HG03196 (cell line): ENCODE measurements at regions not wholly inside any gene's neighbourhood (a gene's known extent, or its start where the extent isn't known, plus 50 kb on each side); places are given as distances from the start of the nearest gene placed in this dataset.

Source experiments
- ATAC-seq: cut with Tn5 transposase; IDR thresholded peaks from one replicate; pipeline ENCODE4 v1.9.1; 2021; ENCODE audit not compliant: unreplicated experiment

DNA sequence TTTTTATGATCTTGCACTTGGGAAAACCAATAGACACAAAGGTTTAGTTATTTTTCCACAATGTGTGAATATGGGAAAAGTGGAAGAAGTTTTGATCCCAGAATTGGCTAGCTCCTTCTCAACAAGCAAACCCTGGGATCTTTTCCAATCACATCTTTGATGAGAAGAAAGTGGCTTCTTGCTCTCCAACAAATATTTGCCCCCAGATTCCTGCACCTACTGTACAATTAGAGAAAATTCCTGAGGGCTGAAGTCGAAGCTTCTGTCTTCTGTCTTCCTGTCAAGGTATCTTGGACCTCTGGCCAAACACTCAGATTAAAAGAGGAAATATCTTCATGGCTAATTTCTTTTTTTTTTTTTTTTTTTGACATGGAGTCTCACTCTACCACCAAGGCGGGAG lies 113.1 kb upstream of the SLC45A1 start:
- no peak for ATAC-seq

DNA sequence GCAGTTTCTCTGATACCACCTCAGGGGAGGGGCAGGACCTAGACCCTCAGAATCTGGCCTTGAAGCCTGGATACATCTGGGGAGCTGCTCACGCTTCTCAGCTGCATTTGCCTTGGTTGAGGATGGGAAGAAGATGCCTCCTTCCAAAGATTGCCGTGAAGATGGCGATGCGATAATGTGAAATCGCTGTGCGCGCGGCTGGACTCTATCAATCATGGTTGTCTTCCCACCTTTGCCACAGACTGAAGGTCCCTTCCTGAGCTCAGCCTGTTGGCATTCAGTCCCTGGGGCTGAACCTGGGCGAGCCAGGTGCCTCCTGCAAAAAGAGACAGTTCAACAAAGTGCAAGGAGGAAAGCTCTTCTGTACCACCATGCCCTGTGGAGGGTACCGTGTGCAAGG lies 114.4 kb upstream of the SLC45A1 start:
- ATAC-seq: no peak

DNA sequence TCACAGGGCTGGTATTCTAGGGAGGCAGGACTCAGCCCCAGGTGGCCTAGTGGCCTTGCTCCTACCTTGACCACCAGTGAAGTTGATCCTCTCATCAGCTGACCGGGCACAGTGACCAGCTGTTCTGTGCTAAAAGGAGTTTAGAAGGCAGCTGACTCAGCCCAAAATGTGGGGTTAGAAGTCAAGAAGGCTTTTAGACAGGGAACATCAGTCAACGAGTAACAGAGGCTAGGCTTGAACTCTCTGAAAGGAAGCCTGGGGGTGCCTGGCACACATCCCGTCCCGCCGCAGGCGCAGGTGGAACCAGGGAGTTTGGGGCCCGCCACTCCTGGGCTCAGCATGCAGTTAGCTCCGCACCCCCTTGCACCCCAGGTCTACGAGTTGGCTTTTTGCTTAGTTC lies 114.9 kb upstream of the SLC45A1 start:
- ATAC-seq: no peak

DNA sequence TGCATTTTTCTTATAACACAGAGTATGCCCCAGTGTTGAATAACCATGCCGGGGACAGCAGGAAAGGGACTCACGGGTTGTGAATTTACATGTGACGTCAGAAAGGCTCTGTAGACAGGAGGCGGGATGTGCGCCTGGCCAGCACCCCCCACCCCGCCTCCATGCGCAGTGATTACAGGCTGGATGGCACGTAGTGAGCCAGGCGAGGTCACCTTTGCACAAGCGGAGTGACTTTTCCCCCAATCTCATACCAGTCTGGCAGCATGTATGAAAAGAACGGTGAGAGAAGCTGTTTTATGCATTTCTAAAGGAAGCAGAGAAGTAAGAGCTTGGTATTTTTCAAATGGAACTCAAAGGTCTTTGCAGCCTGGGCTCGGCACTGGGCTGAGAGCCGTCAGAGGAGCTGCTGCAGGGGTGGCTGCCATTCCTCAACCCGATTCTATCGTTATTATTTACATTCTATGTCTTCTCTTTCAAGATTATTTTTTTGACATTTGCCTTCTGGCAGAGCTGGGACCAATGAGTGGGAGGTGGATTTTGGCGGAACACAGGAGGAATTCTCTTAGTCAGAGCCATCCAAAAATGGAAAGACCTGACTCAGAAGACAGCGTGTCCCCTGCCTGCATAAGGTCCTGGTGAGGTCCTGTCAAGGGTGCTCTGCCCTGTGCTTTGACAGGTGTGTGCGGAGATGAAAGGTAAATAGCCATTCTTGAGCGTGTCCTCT lies 115.6 kb upstream of the SLC45A1 start:
- ATAC-seq: no peak

DNA sequence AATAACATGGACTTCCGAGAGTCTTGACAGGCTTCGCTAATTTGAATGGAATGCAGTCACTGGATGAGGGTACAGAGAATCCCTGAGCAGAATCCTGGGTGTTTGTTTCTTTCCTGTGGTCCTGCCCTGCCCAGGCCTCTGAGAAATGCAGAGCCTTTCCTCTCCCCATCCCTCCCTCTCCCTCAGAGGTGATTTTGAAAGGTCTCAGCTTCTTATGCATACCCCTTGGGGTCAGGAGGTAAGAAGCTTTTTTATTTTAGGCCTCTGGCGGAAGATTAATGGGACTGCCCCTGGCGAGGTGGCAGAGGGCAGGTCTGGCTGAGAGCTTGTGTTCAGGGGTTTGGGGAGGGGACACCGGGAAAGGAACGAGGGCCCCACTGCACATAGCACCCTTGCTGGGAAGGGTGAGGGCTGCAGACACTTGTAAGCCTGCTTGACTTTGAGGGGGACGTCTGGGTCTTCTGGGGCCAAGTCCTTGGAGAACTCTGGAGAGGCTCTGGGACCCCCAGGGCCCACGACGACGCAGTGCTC lies 116.5 kb upstream of the SLC45A1 start:
- ATAC-seq: no peak

DNA sequence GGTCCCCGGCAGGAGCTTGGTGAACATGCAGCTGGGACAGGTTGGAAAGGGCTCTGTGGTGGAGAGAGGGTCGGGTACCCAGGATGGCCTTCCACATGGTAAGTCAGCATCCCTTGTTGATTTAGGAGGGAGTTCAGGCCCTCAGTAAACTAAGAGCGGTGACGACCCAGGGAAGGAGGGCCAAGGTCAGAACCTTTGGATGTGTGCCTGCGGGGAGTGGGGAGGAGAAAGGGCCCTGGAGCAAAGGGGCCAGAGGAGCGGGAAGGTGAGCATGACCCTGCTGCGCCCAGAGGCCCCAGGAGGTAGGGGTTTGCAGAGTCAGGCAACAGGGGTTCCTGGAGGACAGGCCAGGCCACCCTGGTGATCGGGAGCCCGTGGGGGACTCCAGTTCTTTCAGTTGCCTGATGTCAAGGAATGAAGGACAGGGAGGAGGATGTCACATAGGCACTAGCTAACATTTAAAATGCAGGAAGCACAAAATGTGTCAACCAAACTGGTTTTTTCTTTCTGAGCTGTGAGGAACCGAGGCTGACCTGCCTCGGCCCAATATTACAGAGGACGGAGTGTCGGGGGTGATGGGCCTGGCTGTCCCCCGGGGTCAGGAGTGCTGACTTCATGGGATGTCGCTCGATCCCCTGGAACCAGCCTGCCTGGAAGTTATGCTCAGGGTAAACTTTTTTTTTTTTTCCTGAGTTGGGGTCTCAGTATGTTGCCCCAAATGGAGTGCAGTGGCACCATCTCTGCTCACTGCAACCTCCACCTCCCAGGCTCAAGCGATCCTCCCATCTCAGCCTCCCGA lies 117.4 kb upstream of the SLC45A1 start:
- no peak for ATAC-seq

DNA sequence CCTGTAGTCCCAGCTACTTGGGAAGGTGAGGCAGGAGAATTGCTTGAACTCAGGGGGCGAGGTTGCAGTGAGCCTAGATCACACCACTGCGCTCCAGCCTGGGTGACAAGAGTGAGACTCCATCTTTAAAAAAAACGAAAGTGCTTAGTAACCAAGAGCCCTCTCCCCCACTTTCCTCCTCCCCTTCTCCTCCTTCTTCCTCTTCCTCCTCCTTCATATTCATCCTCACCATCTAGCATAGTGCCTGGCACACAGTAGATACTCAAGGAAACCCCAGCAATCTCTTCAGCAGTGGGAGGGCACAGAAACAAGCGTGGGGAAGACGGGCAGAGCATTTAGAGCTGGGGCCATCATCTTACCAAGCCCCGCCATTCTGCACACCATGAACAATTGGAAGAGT lies 119.4 kb upstream of the SLC45A1 start:
- ATAC-seq: no peak

DNA sequence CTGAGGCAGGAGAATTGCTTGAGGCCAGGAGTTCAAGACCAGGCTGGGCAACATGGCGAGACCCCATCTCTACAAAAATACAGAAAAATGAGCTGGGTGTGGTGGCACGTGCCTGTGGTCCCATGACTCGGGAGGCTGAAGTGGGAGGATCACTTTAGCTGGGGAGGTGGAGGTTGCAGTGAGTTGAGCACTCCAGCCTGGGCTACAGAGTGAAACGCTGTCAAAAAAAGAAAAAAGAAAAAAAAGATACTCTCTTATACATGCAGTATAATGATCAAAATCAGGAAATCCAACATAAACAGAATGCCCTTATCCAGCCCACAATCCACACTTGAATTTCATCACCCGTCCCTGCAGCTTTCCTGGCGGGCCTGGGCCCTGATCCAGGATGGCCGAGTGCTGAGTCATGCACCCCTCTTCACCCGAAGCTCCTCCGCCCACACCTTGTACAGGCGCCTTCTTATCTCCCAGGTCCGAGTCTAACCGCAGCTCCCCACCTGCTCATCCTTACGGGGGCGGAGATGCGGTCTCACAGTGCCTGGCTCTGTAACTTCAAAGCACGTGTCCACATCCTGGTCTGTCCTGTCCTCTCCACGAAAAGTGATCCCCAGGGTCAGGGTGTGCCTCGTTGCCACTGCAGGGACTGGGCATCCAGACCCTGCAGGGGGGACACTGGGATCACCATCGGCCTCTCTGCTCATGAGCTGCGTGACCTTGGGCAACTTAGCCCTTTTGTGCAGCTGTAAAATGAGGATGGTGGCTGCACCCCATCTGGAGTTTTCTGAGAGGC lies 120.2 kb upstream of the SLC45A1 start:
- no peak for ATAC-seq

DNA sequence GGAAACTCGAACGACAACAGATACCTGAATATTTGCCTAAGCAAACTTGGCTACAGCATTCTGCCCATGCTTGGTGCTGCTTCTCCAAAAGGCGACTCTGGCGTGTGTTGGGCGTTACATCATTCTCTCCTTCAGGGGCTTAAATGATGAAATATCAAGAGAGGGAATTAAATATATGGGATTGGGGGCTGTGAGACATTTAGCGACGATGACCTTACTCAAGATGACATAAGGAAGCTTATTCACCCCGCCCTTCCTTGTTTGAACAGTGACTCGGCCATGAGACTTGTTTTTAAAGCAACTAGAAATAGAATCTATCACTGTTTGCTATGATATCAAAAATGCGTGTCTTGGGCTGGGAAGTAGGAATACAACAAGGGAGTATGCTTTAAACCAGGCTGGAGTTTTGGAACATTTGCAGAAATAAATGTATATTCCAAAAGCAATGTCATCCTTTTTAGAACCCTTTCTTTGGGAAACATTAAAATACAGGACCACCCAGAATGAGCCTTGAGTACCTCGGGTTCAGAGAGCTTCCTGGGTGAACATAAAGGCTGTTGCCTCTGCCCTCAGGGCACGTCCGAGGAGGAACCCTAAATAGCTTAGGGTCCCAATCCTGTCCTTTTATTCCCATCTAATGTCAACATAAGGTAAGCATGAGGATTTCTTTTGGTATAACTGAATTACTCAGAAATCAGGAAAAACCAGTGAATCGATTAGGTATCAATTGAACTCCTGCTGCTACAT lies 123.3 kb upstream of the SLC45A1 start:
- no peak for ATAC-seq

DNA sequence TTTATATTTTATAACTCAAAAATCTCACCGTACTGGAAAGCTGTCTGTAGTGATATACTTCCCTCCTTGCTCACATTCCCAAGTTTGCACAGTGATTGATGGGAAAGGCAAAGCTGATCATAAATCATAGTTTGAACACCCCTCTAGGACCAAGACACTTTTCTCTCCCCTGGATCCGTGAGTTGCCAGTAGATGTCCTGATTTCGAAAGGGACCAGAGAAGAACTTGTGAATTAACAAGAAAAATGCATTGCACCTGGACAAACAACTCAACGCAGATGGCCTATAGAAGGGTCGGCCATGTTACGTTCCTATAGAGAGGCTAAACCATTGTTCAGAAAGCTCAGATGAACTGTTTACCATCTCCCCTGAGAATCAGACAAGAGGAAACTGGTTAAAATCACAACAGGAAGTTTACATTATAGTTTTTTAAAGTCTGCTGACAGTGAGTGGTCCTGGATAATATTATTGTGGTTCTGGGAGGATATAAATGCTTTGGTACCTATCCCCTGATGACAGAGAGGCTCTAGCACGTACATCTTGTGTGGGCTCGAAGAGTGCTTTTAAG lies 124.0 kb upstream of the SLC45A1 start:
- ATAC-seq: no peak

DNA sequence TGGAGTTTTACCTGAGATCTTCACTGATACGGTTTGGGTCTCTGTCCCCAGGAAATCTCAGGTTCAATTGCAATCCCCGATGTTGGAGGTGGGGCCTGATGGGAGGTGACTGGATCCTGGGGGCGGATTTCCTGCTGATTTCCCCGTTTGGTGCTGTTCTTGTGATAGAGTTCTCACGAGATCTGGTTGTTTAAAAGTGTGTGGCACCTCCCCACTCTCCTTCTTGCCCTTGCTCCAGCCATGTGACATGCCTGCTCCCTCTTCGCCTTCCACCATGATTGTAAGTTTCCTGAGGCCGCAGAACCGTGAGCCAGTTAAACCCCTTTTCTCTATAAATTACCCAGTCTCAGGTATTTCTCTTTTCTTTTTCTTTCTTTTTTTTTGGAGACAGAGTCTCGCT lies 126.4 kb upstream of the SLC45A1 start:
- ATAC-seq: no peak

DNA sequence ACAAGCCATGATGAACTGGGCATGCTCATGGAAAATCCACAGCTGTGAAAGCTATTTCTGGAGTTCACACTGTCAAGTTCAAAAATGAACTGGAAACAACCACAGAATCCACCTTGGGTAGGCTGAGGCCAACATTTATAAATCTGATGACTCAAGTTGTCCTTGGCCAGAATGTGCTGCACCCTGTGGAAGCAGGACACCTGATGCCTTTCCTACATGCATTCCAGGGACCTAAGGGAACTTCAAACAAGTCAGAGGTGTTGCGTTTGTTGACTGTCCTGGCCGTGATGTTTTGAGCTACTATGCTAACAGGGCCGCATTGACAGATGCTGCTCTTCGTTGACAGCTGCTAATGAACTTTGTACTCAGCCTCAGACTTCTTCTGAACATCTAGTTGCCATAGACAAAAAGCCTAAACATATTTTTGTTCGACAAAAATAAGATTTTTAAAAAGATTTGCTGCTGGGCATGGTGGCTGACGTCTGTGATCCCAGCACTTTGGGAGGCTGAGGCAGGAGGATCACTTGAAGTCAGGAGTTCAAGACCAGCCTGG lies 127.9 kb upstream of the SLC45A1 start:
- no peak for ATAC-seq

DNA sequence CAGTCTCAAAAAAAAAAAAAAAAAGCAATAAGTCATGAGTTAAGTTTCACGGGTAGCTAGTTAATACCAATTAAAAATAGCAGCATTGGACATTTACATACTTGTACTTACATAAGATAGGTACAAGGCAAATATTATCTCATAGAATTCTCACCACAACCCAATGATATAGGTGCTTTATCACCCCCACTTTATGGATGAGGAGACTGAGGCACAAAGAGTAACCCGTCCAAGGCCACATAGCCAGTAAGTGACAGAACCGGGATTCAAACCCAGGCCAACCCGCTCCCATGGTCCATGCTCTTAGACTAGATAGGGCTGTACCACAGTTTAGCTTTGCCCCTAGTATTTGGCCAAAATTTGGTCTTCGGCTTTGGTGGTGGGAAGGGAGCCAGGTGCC lies 132.5 kb upstream of the SLC45A1 start:
- no peak for ATAC-seq

DNA sequence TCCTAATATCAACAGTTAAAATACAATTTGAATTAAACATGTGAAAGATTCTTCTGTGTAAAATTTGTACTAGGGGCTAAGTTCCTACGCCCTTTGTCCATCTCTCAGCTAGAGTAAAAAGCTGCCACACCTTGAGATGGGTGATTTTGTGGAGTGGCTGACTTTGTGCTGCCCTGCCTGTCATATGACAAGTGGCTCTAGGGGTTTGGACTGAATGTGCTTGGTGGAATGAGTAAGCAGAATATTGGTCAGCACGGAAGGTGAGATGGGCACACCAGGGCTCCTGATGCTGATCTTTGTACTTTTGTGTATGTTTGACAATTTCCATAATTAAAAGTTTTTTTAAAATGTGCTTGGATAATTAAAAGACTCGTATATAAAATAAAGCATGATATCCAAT lies 133.6 kb upstream of the SLC45A1 start:
- no peak for ATAC-seq

DNA sequence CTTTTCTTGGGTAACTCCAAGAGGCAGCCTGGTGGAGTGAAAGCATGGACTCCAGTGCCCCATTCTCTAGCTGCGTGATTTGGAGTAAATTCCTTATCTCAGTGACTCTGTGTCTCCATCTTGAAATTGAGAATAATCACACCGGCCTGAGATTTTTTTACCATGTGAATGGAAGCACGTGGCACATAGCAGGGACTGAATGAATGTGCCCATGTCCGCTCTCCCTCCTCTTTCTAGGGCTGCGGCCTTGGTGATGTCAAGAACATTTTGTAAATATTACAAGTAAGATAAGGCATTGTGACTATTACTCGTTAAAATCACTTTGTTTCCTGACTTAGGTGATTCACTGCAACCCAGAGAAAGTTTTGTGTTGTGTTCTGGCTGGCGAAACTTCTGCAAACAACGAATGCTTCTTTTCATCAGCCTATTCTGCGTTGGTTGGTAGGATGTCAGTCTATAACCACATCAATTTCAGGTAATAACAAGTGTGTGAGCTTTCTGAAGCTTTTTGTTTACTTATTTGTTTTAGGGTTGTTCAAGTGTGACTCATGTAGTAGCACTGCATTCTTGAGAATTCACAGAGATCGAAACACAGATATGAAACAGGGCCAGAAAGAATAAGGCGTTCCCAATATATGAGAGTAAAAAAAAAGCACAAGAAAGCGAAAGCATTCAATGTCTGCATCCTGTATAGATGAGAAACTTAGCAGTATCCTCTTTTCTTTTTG lies 135.7 kb upstream of the SLC45A1 start:
- ATAC-seq: no peak

DNA sequence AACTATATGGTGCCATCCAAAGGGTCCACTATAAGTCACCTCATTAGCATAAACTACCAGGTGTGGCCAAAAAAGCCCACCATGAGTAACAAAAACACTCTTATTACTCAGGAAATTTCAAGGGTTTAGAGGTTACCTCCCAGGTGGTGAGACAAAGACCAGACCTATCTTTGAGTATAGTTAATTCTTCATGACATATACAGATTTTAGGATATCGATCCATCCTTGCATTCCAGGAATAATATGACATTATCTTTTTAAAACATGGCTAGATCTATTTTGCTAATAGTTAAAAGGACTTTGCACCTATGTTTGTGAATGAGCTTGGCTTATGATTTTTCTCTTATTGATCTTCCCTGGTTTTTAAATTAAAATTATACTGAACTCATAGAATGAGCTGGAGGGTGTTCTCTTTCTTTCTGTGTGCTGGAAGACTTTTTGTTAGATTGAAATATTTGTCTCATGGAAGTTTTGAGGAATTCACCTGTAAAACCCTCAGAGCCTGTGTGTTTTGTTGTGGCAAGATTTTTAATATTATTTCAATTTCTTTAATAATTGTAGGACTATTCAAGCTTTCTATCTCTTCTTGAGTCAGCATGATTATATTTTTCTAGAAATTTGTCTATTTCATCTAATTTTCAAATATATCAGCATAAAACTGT lies 138.7 kb upstream of the SLC45A1 start:
- ATAC-seq: no peak

DNA sequence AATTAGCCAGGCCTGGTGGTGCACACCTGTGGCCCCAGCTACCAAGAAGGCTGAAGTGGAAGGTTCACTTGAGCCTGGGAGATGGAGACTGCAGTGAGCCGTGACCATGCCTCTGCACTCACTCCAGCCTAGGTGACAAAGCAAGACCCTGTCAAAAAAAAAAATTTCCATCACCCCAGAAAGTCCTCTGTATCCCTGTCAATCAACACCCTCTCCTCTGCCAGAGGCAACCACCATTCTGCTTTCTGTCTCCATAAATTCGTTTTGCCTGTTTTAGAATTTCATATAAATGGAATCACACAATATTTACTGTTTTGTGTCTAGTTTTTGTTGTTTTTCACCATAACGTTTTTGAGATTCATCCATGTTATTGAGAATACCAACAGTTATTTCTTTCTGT lies 141.6 kb upstream of the SLC45A1 start:
- no peak for ATAC-seq

DNA sequence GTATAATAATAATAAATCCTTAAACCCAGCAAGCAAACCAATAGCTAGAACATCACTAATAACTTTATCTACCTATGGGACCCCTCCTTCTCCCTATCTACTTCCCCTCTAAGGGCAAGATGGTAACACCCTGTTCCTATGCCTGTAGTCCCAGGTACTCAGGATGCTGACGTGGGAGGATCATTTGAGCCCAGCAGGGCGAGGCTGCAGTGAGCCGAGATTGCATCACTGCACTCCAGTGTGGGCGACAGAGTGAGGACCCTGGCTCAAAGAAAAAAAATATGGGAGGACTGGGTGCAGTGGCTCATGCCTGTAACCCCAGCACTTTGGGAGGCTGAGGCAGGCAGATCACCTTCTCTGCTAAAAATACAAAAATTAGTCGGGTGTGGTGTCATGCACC lies 143.1 kb upstream of the SLC45A1 start:
- no peak for ATAC-seq
